ENCODE measurements at regions not wholly inside any gene's neighbourhood (a gene's known extent, or its start where the extent isn't known, plus 50 kb on each side); places are given as distances from the start of the nearest gene placed in this dataset.

GRCh38 chr4:4625488-4625887 is 83.6 kb upstream of the STX18 start:
- no peak for DNase-seq

GRCh38 chr4:4624276-4624897 is 82.5 kb upstream of the STX18 start:
- DNase-seq, result no peak

- no peak for DNase-seq
Measured at GRCh38 chr4:4619821-4620220, 78.0 kb upstream of the STX18 start.

- no peak for DNase-seq
Measured at GRCh38 chr4:4618847-4619246, 77.0 kb upstream of the STX18 start.

- no peak for DNase-seq
Measured at GRCh38 chr4:4614925-4615678, 73.3 kb upstream of the STX18 start.

GRCh38 chr4:4613641-4614286 is 71.9 kb upstream of the STX18 start:
- no peak for DNase-seq

- no peak for DNase-seq
Measured at GRCh38 chr4:4613126-4613465, 71.2 kb upstream of the STX18 start.

- no peak for DNase-seq
Measured at GRCh38 chr4:4610672-4611071, 68.8 kb upstream of the STX18 start.

- no peak for DNase-seq
Measured at GRCh38 chr4:4609622-4610334, 67.9 kb upstream of the STX18 start.

GRCh38 chr4:4608214-4608537 is 66.3 kb upstream of the STX18 start:
- no peak for DNase-seq

- no peak for DNase-seq
Measured at GRCh38 chr4:4607336-4608213, 65.7 kb upstream of the STX18 start.

GRCh38 chr4:4606321-4606720 is 64.5 kb upstream of the STX18 start:
- no peak for DNase-seq

- DNase-seq, result no peak
Measured at GRCh38 chr4:4605849-4606248, 64.0 kb upstream of the STX18 start.

GRCh38 chr4:4603592-4603991 is 61.7 kb upstream of the STX18 start:
- DNase-seq, result no peak

GRCh38 chr4:4603067-4603466 is 61.2 kb upstream of the STX18 start:
- no peak for DNase-seq

- no peak for DNase-seq
Measured at GRCh38 chr4:4602468-4602867, 60.6 kb upstream of the STX18 start.

- no peak for DNase-seq
Measured at GRCh38 chr4:4601803-4602369, 60.0 kb upstream of the STX18 start.

- no peak for DNase-seq
Measured at GRCh38 chr4:4599481-4600275, 57.8 kb upstream of the STX18 start.

- DNase-seq, result no peak
Measured at GRCh38 chr4:4598851-4599411, 57.1 kb upstream of the STX18 start.

- DNase-seq, result no peak
Measured at GRCh38 chr4:4596720-4597119, 54.9 kb upstream of the STX18 start.

- no peak for DNase-seq
Measured at GRCh38 chr4:4595252-4595651, 53.4 kb upstream of the STX18 start.

All from activated T-cell treated with anti-CD3 and anti-CD28 coated beads, Interleukin-2, amount 50 U/mL, for 48 hours (primary cell).